SK-N-SH treated with all-trans-retinoic acid at 6 μM for 48 hours (cell line): ENCODE measurements at regions not wholly inside any gene's neighbourhood (a gene's known extent, or its start where the extent isn't known, plus 50 kb on each side); places are given as distances from the start of the nearest gene placed in this dataset.

ENCODE experiments used
- BACH2 ChIP-seq: fragments of 250-450 bp; sonication (Bioruptor Pico); IDR thresholded peaks from 2 replicates; pipeline ENCODE4 v1.9.0; 2021; ENCODE audit warnings: mild to moderate bottlenecking, borderline replicate concordance
- GLIS3 ChIP-seq: fragments of 250-450 bp; sonication (Bioruptor Pico); IDR thresholded peaks from 2 replicates; pipeline ENCODE4 v1.5.0; 2020; ENCODE audit warnings: mild to moderate bottlenecking, moderate library complexity
- TCF4 ChIP-seq: fragments of 250-450 bp; sonication (Bioruptor Pico); IDR thresholded peaks from 2 replicates; pipeline ENCODE4 v1.8.0; 2021; ENCODE audit warnings: mild to moderate bottlenecking, moderate library complexity, borderline replicate concordance

DNA sequence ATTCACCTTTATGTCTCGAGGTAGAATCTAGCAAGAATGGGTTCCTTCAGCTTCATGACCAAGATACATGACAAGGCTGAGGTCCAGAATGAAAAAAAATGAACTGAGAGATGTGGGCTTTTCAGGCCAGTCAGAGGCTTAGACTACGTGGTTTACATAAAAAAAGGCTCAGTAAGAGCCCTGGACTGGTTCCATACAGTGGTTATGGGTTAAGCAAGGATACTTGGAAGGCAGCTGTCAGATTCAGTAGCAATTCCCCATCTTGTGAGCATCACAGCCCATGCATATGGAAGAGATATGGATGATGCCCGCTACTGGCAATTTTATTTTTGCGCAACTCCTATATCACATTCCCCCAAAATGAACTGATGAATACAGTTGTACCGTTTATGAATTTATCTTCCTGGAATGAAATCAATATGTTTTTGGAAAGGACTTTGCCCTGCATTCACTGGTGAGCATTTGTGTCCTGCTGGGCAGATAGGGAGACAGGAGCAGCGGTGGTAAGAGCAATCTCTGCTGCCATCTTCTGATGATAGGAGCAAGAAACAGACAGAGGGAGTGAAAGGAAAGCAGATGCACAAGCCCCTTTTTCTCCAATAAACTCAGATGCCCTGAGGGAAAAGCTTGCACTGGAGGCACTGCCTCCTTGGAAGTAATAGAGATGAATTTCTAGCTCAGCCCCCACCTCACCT, 280.4 kb downstream of the GALC start:
- TF ChIP-seq TCF4 (CRISPR knock-in tag) (no peak), GLIS3 (CRISPR knock-in tag) (no peak), BACH2 (CRISPR knock-in tag) (no peak)
